GM18867 (cell line): ENCODE measurements at regions not wholly inside any gene's neighbourhood (a gene's known extent, or its start where the extent isn't known, plus 50 kb on each side); places are given as distances from the start of the nearest gene placed in this dataset.

Experiments used
- ATAC-seq: cut with Tn5 transposase; IDR thresholded peaks from one replicate; pipeline ENCODE4 v1.9.1; 2021; ENCODE audit warnings: mild to moderate bottlenecking, moderate library complexity; ENCODE audit not compliant: unreplicated experiment

- ATAC-seq: no peak
These were observed 509.7 kb downstream of the CCDC85A start for GRCh38 chr2:56693501-56693900.

- no peak for ATAC-seq
These were observed 519.2 kb downstream of the CCDC85A start for GRCh38 chr2:56703001-56703400.

- no peak for ATAC-seq
These were observed 521.9 kb downstream of the CCDC85A start for GRCh38 chr2:56705713-56706112.

GRCh38 chr2:56707218-56707617 is 523.4 kb downstream of the CCDC85A start:
- no peak for ATAC-seq

- ATAC-seq: no peak
These were observed 523.9 kb downstream of the CCDC85A start for GRCh38 chr2:56707650-56708049.

GRCh38 chr2:56709181-56709580 is 525.4 kb downstream of the CCDC85A start:
- no peak for ATAC-seq

- ATAC-seq: no peak
These were observed 529.4 kb downstream of the CCDC85A start for GRCh38 chr2:56713161-56713676.

- ATAC-seq: no peak
These were observed 530.2 kb downstream of the CCDC85A start for GRCh38 chr2:56713978-56714377.

- no peak for ATAC-seq
These were observed 530.6 kb downstream of the CCDC85A start for GRCh38 chr2:56714400-56714799.

- no peak for ATAC-seq
These were observed 531.9 kb downstream of the CCDC85A start for GRCh38 chr2:56715683-56716082.

DNA sequence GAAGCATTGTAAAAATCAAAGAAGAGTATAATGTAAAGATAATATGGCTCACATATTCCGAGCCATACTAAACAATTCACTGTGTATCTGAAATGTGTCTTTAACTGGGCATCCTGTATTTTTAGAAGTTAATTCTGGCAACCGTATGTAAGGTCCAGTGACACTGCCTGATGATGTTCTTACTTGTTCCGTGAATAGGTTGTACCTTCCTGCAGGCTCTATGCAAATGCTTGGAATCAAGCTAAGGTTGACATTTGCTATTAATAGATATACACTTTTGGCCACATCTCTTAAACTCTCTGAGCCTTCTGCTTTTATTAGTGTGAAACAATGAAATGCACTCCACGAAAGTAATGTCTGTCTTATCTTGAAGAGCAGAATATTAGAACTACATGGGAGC is 534.6 kb downstream of the CCDC85A start:
- no peak for ATAC-seq

DNA sequence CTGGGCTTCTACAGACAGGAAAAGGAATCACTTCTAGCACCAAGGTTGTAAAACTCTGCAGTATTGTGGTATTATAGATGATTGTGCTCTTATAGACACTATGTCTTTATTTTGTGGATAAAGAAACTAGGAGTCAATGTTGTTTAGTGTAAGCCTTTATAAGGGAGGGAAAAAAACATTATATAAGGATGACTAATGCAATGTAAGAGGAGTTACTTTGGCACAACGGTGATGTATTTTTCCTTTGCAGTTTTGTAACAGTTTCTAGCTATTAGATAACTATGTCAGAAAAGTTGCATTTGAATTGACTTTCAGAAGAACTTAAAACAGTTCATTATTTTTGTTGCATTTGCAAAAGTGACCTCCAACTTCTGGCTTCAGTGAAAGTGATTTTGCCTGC is 545.4 kb downstream of the CCDC85A start:
- no peak for ATAC-seq

DNA sequence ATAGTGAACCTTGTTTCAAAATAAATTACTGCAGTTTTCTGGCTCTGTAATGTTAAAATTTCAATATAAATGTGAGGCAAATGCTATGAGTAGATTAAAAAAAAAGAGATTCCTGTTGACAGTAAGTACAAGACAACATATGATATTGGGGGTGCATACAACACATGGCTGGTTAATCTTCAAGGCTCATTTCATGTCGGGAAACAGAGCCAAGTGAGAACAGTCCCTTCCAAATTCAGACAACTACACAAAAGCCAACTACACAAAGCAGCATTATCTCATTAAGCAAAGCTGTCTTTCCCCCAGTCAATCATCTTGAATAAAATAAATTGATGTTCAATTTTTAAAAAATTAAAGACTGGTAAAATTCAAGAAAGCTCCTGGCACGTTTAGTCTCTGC is 549.2 kb downstream of the CCDC85A start:
- ATAC-seq: no peak

DNA sequence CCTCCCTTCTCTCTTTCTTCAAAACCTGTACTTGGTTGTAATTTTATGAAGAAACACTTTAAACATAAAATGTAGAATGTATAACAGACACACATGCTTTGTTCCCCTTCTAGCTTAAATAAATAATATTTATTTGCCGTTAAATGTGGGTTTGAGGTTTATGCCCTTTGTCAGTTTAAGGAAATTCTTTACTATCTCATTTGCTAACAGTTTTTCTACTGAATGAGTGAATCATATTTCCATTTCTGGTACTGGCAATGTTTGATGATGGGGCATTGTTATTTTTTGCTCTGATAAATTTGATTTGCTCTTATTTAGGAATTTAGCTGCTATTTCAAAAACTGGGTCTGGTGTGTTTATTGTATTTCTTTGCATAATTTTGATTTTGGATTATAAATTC is 555.6 kb downstream of the CCDC85A start:
- ATAC-seq: no peak

DNA sequence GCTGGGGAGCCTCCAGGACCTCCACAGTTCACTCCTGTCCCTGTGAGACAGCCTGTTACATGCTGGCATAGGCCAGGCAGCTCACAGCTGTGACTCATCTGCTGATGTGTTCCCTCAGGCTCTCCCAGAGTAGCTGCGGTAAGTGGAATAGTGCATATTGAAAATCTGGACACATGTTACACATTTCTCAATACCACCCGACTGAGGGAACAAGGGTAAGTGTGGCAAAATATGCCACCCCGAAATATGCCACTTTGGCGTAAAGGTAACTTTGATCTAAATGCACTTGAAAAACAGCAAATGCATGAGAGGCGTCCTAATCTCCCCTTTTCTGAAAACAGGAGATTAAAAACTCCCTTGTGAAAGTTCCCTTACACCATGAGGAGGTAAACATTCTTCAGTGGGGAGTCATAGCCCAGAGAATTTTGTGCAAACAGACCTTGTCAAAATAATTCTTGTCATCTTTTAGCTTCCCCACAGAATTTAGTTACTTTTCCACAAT is 557.9 kb downstream of the CCDC85A start:
- ATAC-seq: no peak

- no peak for ATAC-seq
These were observed 560.0 kb downstream of the CCDC85A start for GRCh38 chr2:56743807-56744206.

- peak; percentile 66 for ATAC-seq
These were observed 565.5 kb downstream of the CCDC85A start for GRCh38 chr2:56749152-56749752.

DNA sequence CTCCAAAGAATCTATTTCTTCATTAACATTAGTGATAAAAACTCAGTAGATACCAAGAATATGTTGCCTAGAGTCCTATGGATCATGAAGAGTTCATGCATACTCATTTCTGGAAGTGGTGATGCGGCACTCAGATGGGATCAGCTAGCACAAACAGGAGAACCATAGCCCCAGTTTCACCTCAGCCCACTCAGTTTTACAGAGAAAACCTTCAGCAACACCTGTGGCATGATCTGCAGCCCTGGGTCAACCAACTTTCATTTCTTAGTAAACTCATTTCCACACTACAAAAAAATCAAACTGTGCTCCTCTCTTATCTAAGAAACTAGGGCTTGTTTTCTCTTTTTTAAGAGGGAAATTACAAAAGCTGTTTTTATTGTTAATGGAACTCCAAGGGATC is 569.4 kb downstream of the CCDC85A start:
- no peak for ATAC-seq

DNA sequence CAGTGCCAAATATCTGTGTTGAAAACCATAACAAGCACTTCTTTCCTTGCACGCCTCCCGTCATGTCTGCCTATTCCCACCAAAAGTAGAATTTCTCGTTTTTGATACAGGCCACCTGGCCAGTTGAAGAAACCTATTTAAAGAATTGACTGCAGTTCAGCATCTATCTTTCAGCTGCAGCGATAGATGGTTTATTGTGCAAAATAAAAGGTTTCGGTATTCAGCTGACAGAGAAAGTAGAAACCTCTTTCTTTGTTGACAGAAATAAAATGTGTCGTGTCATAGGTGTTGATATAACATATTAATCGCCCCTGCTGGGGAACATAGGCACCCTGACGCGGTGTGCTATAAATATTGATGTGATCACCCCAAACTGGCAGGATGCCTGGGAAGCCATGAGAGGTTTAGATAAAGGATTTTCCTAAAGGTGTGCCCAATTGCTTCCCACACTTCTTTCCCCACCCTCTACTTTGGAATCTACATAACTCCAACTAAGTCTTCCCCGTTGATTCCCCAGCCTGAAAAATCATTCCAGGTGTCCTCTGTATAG is 570.4 kb downstream of the CCDC85A start:
- ATAC-seq: no peak

GRCh38 chr2:56754627-56755026 is 570.8 kb downstream of the CCDC85A start:
- ATAC-seq: no peak

DNA sequence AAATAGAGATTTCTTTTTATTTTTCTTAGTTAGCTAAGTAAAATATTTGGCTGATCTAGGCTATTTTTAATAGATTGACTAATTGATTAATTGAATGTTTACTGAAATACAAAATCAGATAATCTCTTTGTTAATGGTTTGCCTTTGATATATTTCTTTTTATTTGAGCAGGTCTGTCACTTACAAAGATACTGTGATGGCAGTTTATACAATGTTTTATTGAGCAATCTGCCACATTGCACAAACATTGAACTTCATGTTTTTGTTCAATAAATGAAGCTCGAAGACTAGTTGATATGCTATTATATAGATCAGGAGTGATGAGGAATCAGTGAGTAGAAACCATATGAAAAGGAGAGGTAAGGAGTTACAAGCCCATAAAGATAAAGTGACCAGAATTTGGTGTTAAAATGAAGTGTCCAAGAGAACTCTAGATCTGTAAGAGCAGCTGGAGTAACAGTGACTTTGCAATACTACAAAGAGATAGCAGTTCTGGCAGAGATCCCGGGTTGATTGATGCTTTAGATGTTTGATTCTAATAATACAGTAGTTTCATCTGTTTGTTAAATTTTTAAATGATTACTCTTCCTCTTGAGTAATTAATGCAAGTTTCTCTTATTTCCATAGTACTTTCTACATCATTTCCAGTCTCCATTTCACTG is 574.2 kb downstream of the CCDC85A start:
- no peak for ATAC-seq

DNA sequence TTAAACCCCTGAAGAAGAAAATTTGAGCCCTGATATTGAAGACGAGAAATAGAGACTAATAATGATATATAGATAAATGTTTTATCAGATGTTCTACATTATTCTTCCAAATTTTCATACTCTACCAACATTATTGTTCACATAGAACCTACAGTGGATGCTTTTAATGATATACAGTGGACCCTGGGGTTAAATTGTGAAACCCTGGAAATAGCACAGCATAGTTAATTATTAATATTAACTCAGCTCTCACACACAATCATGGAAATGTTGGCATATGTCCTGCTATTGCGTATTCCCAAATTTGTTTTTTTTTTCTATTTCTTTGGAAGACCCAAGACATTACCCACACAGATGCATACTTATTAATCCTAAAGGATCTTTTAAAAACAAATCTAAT is 579.9 kb downstream of the CCDC85A start:
- no peak for ATAC-seq
